ENCODE measurements at regions not wholly inside any gene's neighbourhood (a gene's known extent, or its start where the extent isn't known, plus 50 kb on each side); places are given as distances from the start of the nearest gene placed in this dataset.

DNA sequence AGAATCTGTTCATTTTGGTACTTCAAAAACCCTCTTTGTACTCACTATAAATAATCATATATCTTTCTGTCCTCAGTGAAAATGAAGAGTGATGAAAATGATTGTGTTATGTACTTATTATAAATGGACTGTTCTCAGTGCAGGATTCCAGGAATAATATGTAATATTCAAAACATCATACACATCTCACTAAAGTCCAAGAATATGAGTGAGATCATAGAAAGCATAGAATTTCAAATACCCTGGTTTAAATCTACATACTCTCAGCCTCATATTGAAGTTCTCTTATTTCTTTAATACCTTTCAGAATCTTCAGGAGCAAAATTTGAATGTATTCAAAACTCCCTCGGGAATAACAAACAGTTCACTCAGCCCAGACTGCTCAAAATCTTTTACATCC is 868.0 kb downstream of the SLITRK6 start:
- TF ChIP-seq, protein P1, sequence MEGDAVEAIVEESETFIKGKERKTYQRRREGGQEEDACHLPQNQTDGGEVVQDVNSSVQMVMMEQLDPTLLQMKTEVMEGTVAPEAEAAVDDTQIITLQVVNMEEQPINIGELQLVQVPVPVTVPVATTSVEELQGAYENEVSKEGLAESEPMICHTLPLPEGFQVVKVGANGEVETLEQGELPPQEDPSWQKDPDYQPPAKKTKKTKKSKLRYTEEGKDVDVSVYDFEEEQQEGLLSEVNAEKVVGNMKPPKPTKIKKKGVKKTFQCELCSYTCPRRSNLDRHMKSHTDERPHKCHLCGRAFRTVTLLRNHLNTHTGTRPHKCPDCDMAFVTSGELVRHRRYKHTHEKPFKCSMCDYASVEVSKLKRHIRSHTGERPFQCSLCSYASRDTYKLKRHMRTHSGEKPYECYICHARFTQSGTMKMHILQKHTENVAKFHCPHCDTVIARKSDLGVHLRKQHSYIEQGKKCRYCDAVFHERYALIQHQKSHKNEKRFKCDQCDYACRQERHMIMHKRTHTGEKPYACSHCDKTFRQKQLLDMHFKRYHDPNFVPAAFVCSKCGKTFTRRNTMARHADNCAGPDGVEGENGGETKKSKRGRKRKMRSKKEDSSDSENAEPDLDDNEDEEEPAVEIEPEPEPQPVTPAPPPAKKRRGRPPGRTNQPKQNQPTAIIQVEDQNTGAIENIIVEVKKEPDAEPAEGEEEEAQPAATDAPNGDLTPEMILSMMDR (IDR thresholded peaks at IDR 0.05): no peak
- no peak for TF ChIP-seq POLR2A (IDR thresholded peaks at IDR 0.05)

Measured in adrenal gland (tissue), 5 donors.